K562 (cell line): ENCODE measurements at regions not wholly inside any gene's neighbourhood (a gene's known extent, or its start where the extent isn't known, plus 50 kb on each side); places are given as distances from the start of the nearest gene placed in this dataset.

Source experiments
- AFF4 ChIP-seq: sonication (generic); formaldehyde crosslinking; IDR thresholded peaks from 2 replicates; pipeline ENCODE4 v1.8.0; 2023; ENCODE audit warnings: mild to moderate bottlenecking, missing genetic modification reagents
- CTBP1 ChIP-seq: fragments of 450-650 bp; IDR thresholded peaks from 2 replicates; pipeline ENCODE4 v1.6.1; 2016; ENCODE audit warnings: borderline replicate concordance
- MNT ChIP-seq, 2 experiments: fragments of 450-650 bp; conservative IDR thresholded peaks; 2 replicates each; pipeline ENCODE4 v1.6.1; 2017; ENCODE audit warnings: mild to moderate bottlenecking in 2 of 2, moderate library complexity in 2 of 2
- SP1 ChIP-seq: sonication (generic); formaldehyde crosslinking; IDR thresholded peaks from 2 replicates; pipeline ENCODE4 v1.8.1; 2022; ENCODE audit warnings: mild to moderate bottlenecking, missing genetic modification reagents
- ZBTB12 ChIP-seq: fragments of 250-450 bp; sonication (Bioruptor Pico); IDR thresholded peaks from 2 replicates; pipeline ENCODE4 v1.4.0; 2020

DNA sequence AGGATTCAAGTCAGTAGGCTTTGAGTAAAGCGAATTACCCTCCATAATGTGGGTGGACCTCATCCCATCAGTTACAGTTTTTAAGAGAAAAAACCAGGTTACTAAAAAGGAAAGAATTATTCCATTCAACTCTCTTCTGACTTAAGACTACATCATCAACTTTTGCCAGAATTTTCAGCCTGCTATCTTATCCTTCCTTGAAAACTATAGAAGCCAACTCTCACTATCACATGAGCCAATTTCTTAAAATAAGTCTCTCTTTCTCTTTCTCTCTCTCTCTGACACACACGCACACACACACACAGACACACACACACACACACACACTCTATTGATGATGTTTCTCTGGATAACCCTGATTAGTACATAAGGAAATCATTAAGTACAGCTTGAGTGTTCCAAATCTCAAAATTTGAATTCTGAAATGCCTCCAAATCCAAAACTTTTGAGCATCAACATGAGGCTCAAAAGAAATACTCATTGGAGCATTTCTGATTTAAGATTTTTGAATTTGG, 217.0 kb upstream of the PRR20A start (continued):
- TF ChIP-seq SP1 (no peak), MNT (conservative IDR thresholded peaks at IDR 0.05) (no peak), AFF4 (CRISPR knock-in tag) (no peak), CTBP1 (no peak), ZBTB12 (CRISPR knock-in tag) (no peak)
